ENCODE measurements at regions not wholly inside any gene's neighbourhood (a gene's known extent, or its start where the extent isn't known, plus 50 kb on each side); places are given as distances from the start of the nearest gene placed in this dataset.
A peak's percentile ranks its signal among the peaks of the same experiment; 100 is the strongest.
"Not testable (repeated sequence)": the region's sequence is repeated elsewhere in the genome, so short reads cannot be mapped to it uniquely, and the experiment has no call there.

- DNase-seq: not testable (repeated sequence)
Observed at GRCh38 chr3:197459571-197459970, 96.2 kb downstream of the BDH1 start.

DNA sequence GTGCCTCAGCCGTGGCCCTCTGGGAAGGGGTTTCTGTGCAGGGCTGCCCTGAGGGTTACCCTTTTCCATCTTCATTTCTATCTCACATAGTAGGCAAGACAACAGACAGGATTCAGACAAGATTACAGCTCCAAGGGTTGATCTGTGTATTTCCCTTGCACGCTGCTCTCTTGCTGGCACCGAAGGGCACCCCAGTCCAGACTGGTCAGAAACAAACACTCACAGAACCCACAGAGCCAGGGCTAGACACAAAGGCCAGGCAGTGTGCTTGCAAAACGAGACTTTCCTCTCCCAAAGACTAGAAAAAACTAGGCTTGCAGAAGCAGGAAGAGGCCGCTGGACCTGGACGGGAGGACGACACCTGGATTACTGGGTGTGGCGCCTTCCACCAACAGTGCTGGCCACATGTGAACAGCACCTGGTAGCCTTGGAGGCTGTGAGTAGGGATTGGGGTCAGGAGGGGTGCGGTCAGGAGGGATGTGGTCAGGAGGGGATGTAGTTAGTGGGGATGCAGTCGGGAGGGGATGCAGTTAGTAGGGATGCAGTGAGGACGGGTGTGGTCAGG, 96.8 kb downstream of the BDH1 start:
- TF ChIP-seq GATA1 (IDR thresholded peaks at IDR 0.05; ENCODE audit: low read depth, low read length) (no peak), POLR2A (IDR thresholded peaks at IDR 0.05; ENCODE audit: low read length) (no peak)
- no peak for DNase-seq

DNA sequence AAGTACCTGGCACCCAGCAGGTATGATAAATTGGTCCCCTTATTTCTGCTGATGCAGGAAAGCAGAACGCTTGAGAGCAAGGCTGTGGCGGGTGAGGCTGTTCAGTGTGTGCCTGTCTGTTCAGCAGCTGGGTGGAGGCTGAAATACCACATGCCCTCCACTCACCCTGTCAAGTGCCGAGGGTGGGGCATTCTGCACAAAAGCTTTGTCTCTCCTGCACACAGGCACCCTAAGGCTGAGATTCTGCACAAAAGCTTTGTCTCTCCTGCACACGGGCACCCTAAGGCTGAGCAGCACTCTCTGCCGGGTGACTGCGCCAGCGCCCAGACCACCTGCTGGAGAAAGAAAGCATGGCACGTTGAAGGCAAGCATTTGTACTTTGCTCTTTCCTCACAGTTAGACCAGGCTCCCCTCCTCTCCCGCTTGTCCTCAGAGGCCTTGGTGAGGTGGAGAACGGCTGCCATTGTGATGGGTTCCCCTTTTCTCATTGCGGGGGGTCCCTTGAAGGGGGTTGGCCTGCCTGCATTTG, 97.5 kb downstream of the BDH1 start:
- no peak for DNase-seq
- TF ChIP-seq GATA1 (IDR thresholded peaks at IDR 0.05; ENCODE audit: low read depth, low read length) (no peak), POLR2A (IDR thresholded peaks at IDR 0.05; ENCODE audit: low read length) (no peak)

DNA sequence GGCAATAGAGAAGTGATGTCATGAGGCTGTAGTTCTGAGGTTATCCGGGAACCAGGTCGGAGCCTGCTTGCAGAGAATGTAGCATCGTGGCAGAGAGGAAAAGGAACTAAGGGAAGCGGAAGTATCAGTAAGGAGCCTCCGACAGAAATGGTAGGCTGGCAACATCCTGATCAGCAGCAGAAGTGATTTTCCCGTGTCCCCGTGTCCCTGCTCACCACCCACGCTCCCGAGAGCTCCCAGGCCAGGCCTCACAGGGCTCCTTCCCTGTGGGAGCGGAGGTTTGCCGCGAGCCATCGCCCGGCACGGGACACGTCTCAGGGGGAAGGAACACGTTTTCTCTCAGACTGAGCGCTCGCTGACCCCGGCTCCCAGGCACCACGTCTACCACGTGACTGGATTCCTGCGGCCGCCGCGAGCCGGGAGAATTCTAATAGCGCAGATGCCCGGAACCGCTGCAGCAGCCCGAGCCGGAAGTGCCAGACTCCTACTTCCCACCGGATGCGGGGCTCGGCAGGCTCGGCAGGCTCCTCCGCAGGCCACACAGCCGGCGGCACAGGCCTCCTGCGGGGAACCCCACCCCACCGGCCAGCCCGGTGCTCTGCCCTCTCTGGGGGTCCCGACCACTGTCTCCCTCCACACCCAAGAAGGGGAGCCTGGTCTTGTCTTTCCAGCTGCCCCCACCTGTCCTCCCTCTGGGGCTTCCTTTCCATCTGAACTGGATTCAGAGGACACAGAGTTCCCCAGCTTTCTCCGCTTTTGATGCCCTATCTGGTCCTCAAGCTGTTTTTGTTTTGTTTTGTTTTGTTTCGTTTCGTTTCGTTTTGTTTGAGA, 99.3 kb downstream of the BDH1 start:
- TF ChIP-seq POLR2A (IDR thresholded peaks at IDR 0.05; ENCODE audit: low read length): no peak
- TF ChIP-seq GATA1 (IDR thresholded peaks at IDR 0.05; ENCODE audit: low read depth, low read length): no peak
- no peak for DNase-seq

GRCh38 chr3:197454841-197455240, 100.9 kb downstream of the BDH1 start:
- not testable (repeated sequence) for DNase-seq

DNA sequence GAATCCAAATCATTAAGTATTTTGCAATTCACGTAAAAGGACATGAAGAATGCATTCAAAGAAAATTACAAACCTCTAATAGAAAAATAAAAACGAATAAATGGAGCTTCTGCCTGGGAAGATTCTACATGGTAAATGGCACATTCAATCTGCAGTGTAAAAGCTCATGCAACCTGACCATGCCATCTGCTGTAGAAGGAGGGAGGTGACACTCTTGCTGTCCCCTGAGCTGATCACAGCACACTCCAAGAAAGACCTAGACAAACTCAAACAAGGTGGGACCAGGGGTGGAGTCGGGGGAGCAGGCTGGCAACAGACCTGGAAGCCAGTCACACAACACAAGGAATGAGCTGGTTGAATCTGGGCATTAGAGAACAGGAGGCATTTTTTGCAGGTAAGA, 101.8 kb downstream of the BDH1 start:
- TF ChIP-seq GATA1 (IDR thresholded peaks at IDR 0.05; ENCODE audit: low read depth, low read length) (no peak), POLR2A (IDR thresholded peaks at IDR 0.05; ENCODE audit: low read length) (no peak)
- DNase-seq: peak; percentile 18 to 28

GRCh38 chr3:197450810-197451209, 105.0 kb downstream of the BDH1 start:
- no peak for DNase-seq
- TF ChIP-seq GATA1 (IDR thresholded peaks at IDR 0.05; ENCODE audit: low read depth, low read length): no peak
- no peak for TF ChIP-seq POLR2A (IDR thresholded peaks at IDR 0.05; ENCODE audit: low read length)

DNA sequence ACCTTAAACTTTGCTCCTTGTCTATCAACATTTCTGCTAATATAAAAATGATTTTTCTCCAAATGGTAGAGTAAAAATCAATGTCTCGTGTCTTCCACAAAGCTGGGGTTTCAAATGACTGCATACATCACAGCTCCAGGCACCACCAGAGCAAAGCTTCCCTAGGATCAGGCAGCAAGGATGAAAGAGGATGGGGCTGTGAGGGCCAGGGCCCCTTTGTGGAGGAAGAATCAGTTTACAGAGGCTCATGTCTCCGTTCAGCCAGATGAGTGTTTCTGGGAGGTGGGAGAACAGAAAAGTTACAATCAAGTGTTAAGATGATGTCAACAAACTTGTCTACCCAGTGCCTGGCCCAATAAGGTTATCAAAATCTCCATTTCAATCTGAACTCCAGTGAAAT, 105.5 kb downstream of the BDH1 start:
- TF ChIP-seq GATA1 (IDR thresholded peaks at IDR 0.05; ENCODE audit: low read depth, low read length) (no peak), POLR2A (IDR thresholded peaks at IDR 0.05; ENCODE audit: low read length) (no peak)
- no peak for DNase-seq

- not testable (repeated sequence) for DNase-seq
Observed at GRCh38 chr3:197449181-197449580, 106.6 kb downstream of the BDH1 start.

DNA sequence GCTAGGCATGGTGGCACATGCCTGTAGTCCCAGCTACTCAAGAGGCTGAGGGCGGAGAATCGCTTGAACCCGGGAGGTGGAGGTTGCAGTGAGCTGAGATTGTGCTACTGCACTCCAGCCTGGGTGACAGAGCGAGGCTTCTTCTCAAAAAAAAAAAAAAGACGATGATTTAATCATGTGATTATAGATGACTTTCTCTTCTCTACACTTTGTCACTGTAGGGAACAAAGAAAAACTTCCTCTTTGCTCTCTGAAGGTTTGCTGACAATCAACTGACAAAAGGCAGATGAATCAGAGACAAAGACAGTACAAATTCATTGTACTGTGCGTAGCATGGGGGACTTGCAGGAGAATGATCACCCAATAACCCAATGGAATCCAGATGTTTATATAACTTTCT, 108.0 kb downstream of the BDH1 start:
- not testable (repeated sequence) for DNase-seq

GRCh38 chr3:197447057-197447456, 108.7 kb downstream of the BDH1 start:
- DNase-seq: no peak
- no peak for TF ChIP-seq POLR2A (IDR thresholded peaks at IDR 0.05; ENCODE audit: low read length)
- TF ChIP-seq GATA1 (IDR thresholded peaks at IDR 0.05; ENCODE audit: low read depth, low read length): no peak

GRCh38 chr3:197446700-197447056, 109.1 kb downstream of the BDH1 start:
- no peak for DNase-seq
- TF ChIP-seq POLR2A (IDR thresholded peaks at IDR 0.05; ENCODE audit: low read length): no peak
- TF ChIP-seq GATA1 (IDR thresholded peaks at IDR 0.05; ENCODE audit: low read depth, low read length): no peak

GRCh38 chr3:197445896-197446699, 109.7 kb downstream of the BDH1 start:
- DNase-seq: no peak
- no peak for TF ChIP-seq POLR2A (IDR thresholded peaks at IDR 0.05; ENCODE audit: low read length)
- no peak for TF ChIP-seq GATA1 (IDR thresholded peaks at IDR 0.05; ENCODE audit: low read depth, low read length)

DNA sequence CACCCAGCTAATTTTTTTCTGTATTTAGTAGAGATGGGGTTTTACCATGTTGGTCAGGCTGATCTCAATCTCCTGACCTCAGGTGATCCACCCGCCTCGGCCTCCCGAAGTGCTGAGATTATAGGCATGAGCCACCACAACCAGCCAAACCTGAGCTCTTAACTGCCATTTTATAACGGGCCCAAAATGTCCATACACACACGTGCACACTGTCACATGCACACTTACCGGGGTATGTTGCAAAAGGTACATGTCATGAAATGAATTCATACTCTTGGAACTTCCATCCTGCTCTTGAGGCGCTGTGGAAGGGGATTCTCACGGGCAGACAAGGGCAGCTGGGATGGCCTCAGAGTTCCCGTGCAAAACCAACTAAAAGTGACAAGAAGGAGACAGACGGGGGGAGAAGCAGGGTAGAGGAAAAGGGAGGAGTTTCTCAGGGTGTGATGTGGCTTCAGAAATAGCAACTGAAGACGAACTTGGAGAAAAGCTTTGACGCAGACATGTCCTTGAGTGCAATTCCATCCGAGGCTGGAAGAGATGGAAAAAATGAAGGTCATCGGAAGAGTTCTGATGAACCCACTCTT, 110.9 kb downstream of the BDH1 start:
- DNase-seq: peak in 1 of 2 experiments; percentile 22
- TF ChIP-seq POLR2A (IDR thresholded peaks at IDR 0.05; ENCODE audit: low read length) (no peak), GATA1 (IDR thresholded peaks at IDR 0.05; ENCODE audit: low read depth, low read length) (no peak)

All from erythroblast (primary cell).